HUES48 (cell line): ENCODE measurements at regions not wholly inside any gene's neighbourhood (a gene's known extent, or its start where the extent isn't known, plus 50 kb on each side); places are given as distances from the start of the nearest gene placed in this dataset.
"Not testable (repeated sequence)": the region's sequence is repeated elsewhere in the genome, so short reads cannot be mapped to it uniquely, and the experiment has no call there.

Source experiments
- H3K27ac ChIP-seq: one replicate; pipeline ENCODE4 v1.7.0; 2013; ENCODE audit warnings: low read depth, low read length, inconsistent platforms
- H3K27me3 ChIP-seq: 2 replicates; pipeline ENCODE4 v1.6.1; 2013; ENCODE audit warnings: mild to moderate bottlenecking, low read length; ENCODE audit not compliant: control insufficient read depth, insufficient read depth
- H3K36me3 ChIP-seq: 2 replicates; pipeline ENCODE4 v1.6.1; 2013; ENCODE audit warnings: low read length; ENCODE audit not compliant: control insufficient read depth, insufficient read depth
- H3K4me1 ChIP-seq: 2 replicates; pipeline ENCODE4 v1.6.1; 2013; ENCODE audit warnings: mild to moderate bottlenecking, low read length; ENCODE audit not compliant: control insufficient read depth, insufficient read depth
- H3K4me3 ChIP-seq: 2 replicates; pipeline ENCODE4 v1.5.1; 2013; ENCODE audit warnings: mild to moderate bottlenecking, low read depth, low read length
- H3K9ac ChIP-seq: 2 replicates; pipeline ENCODE4 v1.6.1; 2013; ENCODE audit warnings: mild to moderate bottlenecking, low read depth, low read length, moderate library complexity
- H3K9me3 ChIP-seq: 2 replicates; pipeline ENCODE4 v1.6.1; 2013; ENCODE audit warnings: low read length; ENCODE audit not compliant: control insufficient read depth, insufficient read depth

DNA sequence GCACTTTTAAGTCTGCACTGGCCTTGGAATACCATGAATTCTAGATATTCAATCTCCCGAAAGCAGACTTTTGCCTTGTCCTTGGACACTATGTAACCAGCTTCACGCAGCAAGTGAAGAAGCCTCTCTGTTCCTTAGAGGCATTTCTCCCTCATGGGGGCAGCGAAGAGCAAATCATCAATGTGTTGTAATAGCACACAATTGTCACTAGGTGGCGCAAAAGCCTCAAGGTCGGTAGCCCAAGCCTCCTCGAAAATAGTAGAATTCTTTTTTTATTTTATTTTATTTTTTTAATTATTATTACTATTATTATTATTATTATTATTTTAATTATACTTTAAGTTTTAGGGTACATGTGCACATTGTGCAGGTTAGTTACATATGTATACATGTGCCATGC, 100.8 kb downstream of the ALG10 start:
- not testable (repeated sequence) for H3K36me3 ChIP-seq, H3K9ac ChIP-seq, H3K27me3 ChIP-seq, H3K4me3 ChIP-seq, H3K27ac ChIP-seq, H3K4me1 ChIP-seq
- peaks cover 81% of the 10 kb centered on the region for H3K9me3 ChIP-seq

DNA sequence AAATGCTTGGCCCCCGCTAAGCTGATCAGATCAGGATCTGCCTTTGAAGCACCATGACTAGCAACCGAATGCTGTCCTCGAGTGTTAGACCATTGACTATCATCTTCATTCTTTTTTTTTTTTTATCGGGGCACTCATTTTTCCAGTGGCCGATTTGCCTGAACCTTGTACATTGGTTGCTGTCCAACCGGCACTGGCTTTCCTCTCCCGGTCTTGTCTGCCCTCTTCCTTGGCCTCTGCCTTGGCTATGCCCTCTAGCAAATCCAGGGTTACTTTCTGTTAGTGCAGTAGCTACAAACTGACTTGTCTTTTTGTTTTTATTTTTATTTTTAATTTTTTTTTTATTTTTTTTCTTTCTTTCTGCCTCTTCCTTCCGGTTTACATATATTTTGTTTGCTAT, 102.3 kb downstream of the ALG10 start:
- Histone ChIP-seq H3K27ac (no peak overlapping the region), H3K4me1 (no peaks in the 10 kb centered on the region), H3K27me3 (no peaks in the 10 kb centered on the region), H3K4me3 (no peak overlapping the region), H3K9ac (no peak overlapping the region), H3K9me3 (peaks cover 83% of the 10 kb centered on the region), H3K36me3 (no peaks in the 10 kb centered on the region)

DNA sequence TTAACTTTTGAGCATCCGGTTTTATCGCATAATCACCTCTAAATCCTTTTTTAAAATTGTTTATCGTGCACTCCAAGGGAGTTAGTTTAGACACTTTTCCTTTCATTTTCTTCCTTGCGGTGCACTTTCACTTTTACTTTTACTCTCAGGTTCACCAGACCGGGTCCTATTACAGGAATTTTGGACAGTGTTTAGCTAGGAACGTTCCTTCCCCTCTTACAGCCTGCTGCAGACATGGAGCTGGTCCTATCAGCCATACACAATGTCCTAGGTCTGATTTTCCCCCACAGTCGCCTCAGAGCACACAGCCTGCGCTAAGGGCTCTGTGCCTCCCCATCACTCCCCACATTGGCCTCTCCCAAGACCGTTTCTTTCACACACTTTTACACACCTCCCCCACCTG, 103.9 kb downstream of the ALG10 start:
- Histone ChIP-seq H3K9me3 (peaks cover 80% of the 10 kb centered on the region), H3K36me3 (no peaks in the 10 kb centered on the region), H3K4me3 (no peak overlapping the region), H3K27ac (no peak overlapping the region), H3K4me1 (no peaks in the 10 kb centered on the region), H3K27me3 (no peaks in the 10 kb centered on the region), H3K9ac (no peak overlapping the region)

DNA sequence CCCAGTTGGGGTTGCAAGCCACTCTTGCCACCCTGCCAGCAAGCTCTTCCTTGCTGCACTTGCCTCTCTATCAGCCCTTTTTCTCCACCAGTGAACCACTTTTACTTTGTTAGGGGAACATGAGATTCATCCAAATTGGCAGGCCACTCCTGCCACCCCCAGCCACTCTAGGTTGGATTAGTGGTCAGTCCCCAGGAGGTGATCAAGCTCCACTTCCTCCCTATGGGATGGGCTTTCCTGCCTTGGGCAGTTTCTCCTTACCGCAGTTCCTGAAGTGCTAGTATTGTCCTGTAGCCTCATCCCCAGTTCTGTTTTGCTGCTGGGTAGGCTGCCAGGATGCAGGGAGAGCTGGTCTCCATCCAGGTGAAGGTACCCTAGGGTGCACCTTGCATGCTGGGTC, 104.5 kb downstream of the ALG10 start:
- Histone ChIP-seq H3K4me1 (no peaks in the 10 kb centered on the region), H3K36me3 (no peaks in the 10 kb centered on the region), H3K4me3 (no peak overlapping the region), H3K27me3 (no peaks in the 10 kb centered on the region), H3K9me3 (peaks cover 80% of the 10 kb centered on the region), H3K27ac (no peak overlapping the region), H3K9ac (no peak overlapping the region)

DNA sequence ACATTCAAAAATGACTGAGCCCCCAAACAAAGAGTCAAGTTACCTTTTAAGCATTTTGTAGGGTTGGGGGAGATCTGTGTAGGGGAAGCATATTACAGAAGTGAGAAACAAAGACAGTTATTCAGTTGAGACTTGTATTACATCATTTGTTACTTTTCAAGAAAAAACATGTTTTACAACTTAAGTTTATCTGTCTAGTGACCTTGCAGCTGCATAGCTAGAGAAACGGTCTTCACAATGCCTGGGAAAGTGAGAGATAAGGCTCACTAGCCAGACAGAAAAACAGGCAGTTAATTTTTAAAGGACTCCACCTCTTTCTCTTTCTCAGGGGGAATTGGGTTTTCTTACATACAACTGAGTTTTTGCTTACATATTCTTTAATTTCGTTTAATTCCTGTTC, 105.1 kb downstream of the ALG10 start:
- not testable (repeated sequence) for H3K4me3 ChIP-seq, H3K27ac ChIP-seq, H3K9ac ChIP-seq, H3K36me3 ChIP-seq, H3K4me1 ChIP-seq, H3K27me3 ChIP-seq
- peaks cover 80% of the 10 kb centered on the region for H3K9me3 ChIP-seq

DNA sequence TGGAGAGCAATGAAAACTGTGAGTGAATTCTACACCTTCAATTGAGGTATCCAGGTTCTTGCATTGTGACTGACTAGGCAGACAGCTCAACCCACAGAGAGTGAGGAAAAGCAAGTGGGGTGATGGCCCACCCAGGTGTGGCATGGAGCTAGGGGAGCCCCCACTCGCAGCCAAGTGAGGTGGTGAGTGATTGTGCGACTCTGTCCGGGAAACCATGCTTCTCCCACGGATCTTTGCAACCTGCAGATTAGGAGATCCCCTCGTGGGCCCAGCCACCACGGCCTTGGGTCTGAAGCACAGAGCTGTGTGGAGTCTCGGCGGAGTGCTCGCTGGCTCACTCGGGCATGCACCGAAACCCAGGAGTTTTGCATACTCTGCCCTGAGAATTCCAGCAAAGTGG, 120.1 kb downstream of the ALG10 start:
- no peaks in the 10 kb centered on the region for H3K4me1 ChIP-seq
- H3K9me3 ChIP-seq = peaks cover 57% of the 10 kb centered on the region
- no peak overlapping the region for H3K9ac ChIP-seq
- no peak overlapping the region for H3K4me3 ChIP-seq
- H3K27me3 ChIP-seq = no peaks in the 10 kb centered on the region
- H3K36me3 ChIP-seq = no peaks in the 10 kb centered on the region
- H3K27ac ChIP-seq = no peak overlapping the region

DNA sequence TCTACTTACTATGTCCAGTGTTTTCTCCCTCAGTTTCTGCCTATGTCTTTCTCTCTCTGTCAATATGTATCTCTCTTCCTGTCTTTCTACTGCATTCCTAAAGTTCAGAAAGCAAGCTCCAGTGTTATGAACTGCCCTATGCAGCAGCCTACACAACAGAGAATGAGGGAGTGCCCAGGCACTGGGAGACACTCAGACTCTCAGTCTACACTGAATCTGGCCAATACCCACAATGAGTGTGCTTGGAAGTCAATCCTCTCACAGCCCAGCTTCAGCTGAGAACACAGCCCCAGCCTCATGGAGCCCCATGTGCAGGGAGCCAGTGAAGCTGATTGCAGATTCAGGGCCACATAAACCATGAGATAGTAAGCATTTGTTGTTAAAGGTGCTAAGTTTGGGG, 128.7 kb downstream of the ALG10 start:
- H3K9ac ChIP-seq = no peak overlapping the region
- no peak overlapping the region for H3K27ac ChIP-seq
- no peak overlapping the region for H3K4me3 ChIP-seq
- no peaks in the 10 kb centered on the region for H3K27me3 ChIP-seq
- peaks cover 83% of the 10 kb centered on the region for H3K9me3 ChIP-seq
- no peaks in the 10 kb centered on the region for H3K36me3 ChIP-seq
- no peaks in the 10 kb centered on the region for H3K4me1 ChIP-seq

DNA sequence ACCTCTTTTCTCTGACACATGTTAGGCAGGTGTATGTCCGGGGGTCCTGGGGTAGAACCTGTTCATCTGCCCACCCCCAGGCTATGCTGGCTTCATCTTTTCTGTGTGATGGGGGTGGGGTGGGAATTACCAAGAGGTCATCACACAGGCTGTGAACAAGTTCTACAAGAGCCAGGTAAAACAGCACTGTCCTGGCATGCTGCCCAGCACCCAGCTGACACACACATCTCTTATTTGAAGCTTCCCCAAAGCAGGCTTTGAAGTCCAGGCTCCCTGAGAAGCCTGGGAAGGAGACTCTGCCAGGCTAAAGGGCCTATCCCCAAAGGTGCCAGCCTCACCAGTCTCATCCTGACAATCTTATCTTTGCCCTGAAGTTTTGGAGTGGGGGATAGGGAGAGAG, 141.1 kb downstream of the ALG10 start:
- Histone ChIP-seq H3K4me3 (no peak overlapping the region), H3K9me3 (peaks cover 87% of the 10 kb centered on the region)

DNA sequence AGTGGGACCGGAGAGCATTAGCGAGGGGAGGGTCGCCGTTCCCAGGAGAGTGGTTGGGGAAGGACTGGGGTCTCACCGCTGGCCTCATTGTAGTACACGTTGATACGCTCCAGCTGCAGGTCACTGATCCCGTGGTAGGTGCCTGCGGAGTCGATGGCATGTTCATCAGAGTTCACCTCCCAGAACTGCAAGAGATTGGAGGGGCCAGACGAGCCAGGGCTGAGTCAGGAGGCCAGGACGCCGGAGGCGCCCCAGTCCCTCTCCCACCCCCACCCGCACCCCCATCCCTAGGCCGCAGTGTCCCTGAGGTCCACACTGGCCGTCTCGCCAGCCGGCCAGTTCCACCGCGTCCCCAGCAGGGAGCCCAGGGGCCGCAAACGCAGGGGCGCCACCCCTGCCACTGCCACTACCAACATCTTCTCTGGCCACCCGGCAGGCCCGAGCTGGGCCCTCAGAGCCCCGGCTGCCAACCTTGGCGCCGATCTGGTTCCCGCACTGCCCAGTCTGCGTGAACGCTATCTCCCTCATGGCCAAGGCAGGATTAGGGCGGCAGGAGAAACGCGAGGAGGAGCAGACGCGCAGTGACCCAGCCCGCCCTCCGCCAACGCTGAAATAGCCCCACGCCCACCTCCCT, 144.2 kb downstream of the ALG10 start:
- Histone ChIP-seq H3K9me3 (peaks cover 84% of the 10 kb centered on the region), H3K36me3 (no peaks in the 10 kb centered on the region)

More for the DNA sequence above, 141.1 kb downstream of the ALG10 start:
- no peaks in the 10 kb centered on the region for H3K4me1 ChIP-seq
- no peak overlapping the region for H3K27ac ChIP-seq
- H3K36me3 ChIP-seq = no peaks in the 10 kb centered on the region
- no peaks in the 10 kb centered on the region for H3K27me3 ChIP-seq
- no peak overlapping the region for H3K9ac ChIP-seq

DNA sequence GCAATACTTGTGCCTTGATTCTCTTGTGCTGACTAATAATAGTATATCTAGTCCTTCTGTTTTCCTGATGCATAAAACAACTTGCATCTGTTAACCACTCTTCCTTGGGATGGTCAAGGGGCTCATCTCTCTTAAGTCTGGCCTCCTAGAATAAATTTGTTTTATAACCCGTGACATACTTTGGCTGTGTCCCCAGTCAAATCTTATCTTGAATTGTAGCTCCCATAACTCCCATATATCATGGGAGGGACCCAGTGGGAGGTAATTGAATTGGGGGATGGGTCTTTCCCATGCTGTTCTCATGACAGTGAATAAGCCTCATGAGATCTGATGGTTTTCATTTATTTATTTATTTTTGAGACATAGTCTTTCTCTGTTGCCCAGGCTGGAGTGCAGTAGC, 146.2 kb downstream of the ALG10 start:
- H3K4me3 ChIP-seq, H3K36me3 ChIP-seq, H3K4me1 ChIP-seq, H3K9ac ChIP-seq, H3K27me3 ChIP-seq, H3K27ac ChIP-seq: not testable (repeated sequence)
- H3K9me3 ChIP-seq = peaks cover 83% of the 10 kb centered on the region

More for the DNA sequence above, 144.2 kb downstream of the ALG10 start:
- Histone ChIP-seq H3K4me1 (no peaks in the 10 kb centered on the region), H3K27ac (no peak overlapping the region), H3K9ac (no peak overlapping the region), H3K27me3 (no peaks in the 10 kb centered on the region), H3K4me3 (no peak overlapping the region)

DNA sequence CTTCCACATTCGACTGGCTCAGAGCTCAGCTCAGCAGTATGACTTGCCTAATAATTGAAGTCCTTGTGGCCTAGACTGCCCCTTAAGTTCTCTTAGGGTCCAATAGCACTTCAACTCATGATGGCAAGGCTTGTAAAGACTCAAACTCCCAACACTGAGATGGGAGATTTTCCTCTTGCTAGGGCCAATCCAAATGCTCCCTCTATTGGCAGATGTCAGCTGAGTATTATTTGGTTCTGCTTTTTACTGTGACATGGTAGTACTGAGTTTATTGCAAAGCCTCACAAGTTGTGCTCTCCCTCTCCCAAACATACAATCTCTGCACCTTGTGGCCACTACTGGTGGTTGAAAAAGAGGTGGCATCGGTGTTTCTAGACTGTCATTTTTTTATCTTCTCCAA, 164.2 kb downstream of the ALG10 start:
- Histone ChIP-seq H3K9ac (no peak overlapping the region), H3K27me3 (no peaks in the 10 kb centered on the region), H3K27ac (no peak overlapping the region), H3K4me1 (no peaks in the 10 kb centered on the region), H3K9me3 (peaks cover 88% of the 10 kb centered on the region), H3K4me3 (no peak overlapping the region), H3K36me3 (no peaks in the 10 kb centered on the region)

DNA sequence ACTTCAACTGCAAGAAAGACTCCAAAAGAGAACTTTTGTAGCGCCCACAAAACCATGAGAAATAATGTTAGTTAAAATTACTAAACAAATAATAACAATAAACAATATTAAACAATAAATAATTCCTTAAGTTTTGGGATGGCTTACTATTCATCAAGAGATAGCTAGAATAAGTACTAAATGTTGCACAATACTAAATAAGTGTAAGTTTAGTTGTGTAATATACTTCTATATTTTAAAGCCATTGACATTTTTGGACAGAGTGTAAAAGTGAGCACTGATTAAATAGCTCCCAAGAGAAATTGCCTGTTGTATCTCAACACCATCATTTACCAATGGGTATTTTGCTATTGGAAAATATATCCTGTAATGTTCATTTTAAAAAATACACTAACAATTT, 166.7 kb downstream of the ALG10 start:
- no peaks in the 10 kb centered on the region for H3K36me3 ChIP-seq
- no peak overlapping the region for H3K4me3 ChIP-seq
- H3K9ac ChIP-seq = no peak overlapping the region
- no peaks in the 10 kb centered on the region for H3K27me3 ChIP-seq
- H3K9me3 ChIP-seq = peaks cover 92% of the 10 kb centered on the region
- no peak overlapping the region for H3K27ac ChIP-seq
- H3K4me1 ChIP-seq = no peaks in the 10 kb centered on the region
